NCI-H82 treated with DMSO at 0.1 percent for 48 hours (cell line): ENCODE measurements at regions not wholly inside any gene's neighbourhood (a gene's known extent, or its start where the extent isn't known, plus 50 kb on each side); places are given as distances from the start of the nearest gene placed in this dataset.
"Not testable (repeated sequence)": the region's sequence is repeated elsewhere in the genome, so short reads cannot be mapped to it uniquely, and the experiment has no call there.

Source experiments
- DNase-seq: peaks from one replicate; lab custom pipeline; 2025; ENCODE audit not compliant: unreplicated experiment; lab: John Stamatoyannopoulos, UW

DNA sequence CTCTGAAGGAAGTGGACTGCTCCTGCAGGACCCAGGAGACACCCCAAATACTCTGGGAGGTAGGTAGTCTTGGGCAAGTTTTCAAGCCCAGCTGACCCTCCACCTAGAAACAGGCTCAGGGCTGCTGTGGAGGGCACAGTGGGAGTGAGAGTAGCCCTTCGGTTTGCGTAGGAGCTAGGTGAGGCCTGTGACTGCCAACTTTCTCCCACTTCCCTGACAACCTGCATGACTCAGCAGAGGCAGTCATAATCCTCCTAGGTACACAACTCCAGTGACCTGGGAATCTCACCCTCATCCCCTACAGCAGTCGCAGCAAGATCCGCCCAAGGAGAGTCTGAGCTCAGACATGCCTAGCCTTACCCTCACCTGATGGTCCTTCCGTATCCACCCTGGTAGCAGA lies 439.1 kb downstream of the CNTNAP4 start:
- DNase-seq, result not testable (repeated sequence)

DNA sequence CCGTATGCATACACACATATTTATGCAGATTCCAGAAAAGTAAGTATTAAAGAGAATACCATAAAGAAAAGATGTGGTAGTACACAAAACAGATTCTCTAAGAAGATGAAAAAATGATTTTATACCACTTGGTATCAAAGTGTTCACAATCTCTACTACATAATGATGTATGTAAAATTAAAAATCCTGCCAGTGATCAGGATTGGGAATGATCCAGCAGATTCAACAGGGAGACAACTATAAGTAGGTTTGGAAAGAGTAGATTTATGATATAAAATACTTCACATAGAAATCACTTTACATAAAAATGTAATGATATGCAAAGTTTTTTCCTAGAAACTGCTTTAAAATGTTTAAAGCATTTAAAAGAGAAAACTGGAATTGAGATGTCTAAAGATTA lies 447.0 kb downstream of the CNTNAP4 start:
- DNase-seq, result no peak

DNA sequence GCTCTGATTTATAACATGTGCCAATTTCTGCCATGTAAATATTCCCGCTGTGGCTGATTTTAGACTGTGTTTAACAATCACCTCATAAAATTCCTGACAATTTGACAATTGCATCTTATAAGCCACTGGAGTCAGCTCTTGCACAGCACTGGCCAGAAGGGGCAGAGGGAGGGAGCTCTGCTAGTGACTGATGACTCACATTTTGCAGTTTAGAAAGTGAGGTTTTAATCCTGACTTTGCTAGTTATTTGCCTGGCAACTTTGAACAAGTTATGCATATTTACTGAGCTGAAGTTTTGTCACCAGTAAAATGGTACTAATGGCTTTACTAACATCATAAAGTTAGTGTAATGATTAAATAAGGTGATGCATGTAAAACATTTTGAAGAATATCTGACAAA lies 452.3 kb downstream of the CNTNAP4 start:
- no peak for DNase-seq

DNA sequence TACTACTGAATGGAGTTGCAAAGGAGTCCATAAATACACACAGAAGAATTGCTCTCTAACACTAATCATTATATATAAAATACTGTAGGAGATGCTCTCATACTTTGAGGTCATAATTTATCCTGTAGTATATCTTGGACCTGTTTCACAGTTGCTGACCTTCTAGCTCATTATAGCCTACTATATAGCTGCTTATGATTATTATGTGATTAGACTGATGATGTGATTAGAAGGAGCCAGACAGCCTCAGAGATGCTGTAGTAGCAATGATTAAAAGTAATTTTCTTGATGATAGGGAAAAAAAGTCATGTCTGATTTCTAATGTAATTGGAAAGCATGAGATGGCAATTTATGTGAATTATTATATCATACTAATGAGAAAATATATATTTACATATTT lies 455.7 kb downstream of the CNTNAP4 start:
- DNase-seq, result no peak

DNA sequence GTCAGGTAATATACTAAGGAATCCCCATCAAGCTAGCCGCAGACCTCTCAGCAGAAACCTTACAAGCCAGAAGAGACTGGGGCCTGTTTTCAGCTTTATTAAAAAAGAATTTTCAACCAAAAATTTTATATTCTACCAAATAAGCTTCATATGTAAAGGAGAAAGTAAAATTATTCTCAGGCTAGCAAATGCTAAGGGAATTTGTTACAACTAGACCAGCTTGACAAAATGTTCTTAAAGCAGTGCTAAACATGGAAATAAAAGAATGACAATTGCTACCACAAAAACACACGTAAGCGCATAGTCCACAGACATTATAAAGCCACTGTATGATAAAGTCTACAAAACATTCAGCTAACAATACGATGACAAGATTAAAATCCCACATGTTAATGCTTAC lies 449.4 kb upstream of the MON1B start:
- DNase-seq, result no peak

DNA sequence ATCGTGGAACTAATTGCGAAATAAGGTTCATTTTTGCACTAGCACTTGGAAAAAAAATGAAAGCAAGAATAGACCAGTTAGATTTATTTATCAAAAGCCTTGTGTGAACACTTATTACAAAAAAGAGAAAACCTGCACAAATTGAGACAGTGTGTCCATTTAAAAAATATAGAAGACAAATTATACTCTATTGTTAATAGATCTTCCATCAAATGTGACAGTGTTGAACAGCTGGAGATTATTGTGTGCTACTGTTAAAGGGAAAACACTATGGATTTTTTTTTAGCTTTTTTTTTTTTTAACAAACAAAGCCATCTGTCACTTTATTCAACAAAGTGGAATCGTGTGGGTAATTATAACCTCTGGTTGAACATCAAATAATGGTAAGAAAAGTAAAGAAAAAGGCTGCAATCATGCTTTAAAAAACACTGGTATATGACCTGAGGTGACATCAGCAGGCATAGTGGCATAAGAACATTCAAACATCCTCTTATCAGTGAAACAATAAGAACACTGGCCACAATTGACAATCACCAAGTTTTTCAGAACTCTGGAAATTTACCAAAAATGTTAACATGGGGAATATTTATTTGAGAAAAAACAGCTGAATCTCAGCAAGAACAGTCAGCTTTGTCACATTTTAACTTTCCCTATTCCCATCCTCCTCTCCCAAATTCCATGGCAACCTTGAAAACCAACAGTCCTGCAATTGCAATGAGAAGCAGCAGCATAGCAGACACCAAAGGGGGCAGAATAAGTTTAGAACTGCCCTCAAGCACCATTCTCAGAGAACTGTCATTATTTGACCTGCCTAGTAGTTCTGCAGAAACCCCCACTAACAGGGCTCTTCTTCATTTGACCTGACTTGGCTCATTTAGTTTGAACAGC lies 442.3 kb upstream of the MON1B start:
- no peak for DNase-seq

DNA sequence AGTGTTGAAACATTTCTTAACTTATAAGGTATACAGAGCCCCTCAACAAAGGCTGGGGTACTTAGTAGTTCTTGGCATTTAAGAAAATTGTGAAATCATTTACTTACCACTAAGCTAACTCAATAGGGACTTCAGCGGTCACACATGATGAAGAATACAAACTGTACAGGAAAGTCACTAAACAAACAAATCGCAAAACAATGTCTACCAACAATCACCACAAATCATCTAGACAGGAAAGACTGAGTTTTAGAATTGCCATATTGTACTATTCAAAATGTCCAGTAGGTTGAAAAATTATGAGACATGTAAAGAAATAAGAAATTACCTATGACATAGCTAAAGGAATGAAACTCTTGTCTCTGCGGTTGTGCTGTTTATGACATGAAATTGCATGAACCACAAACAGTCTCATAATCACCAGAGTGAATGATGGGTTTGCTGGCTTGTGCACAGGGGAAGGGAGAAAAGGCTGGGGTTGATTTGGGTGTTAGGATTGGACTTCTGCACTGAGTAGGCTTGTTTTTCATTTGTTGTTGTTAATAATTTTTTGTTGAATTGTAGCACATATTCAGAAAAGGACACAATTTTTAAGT lies 441.1 kb upstream of the MON1B start:
- no peak for DNase-seq

DNA sequence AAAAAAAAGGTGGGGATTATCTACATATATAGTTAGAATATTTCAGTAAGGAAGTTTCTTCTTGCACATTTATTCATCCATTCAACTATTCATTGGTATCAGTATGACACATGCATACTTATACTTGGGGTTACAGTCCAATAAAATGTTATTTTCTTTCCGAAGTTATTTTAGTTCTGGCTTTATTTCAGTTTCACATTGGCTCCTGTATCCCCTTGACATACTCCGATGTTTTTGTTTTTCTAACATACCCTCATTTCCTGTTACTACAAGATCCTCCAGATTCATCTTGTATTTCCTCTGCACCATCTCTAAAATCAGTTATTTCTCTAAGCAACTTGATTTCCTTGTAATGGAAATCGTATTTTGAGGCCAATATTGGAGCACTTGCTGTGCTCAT lies 435.5 kb upstream of the MON1B start:
- DNase-seq, result no peak

DNA sequence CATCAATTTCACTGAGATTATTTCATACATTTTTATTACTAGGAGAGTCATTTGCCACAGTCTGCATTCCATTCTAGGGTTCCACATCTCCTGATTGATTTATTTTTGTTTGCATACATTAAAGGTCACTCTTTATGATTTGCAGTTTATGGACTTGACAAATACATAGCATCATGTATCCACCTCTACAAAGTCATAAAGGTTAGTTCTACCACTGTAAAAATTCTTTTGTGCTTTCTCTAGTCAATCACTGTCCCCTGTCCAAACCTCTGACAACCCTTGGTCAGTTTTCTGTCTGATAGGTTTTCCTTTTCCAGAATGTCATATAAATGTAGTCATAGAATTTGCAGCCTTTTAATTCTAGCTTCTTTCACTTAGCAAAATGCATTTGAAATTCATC lies 434.6 kb upstream of the MON1B start:
- DNase-seq, result no peak

DNA sequence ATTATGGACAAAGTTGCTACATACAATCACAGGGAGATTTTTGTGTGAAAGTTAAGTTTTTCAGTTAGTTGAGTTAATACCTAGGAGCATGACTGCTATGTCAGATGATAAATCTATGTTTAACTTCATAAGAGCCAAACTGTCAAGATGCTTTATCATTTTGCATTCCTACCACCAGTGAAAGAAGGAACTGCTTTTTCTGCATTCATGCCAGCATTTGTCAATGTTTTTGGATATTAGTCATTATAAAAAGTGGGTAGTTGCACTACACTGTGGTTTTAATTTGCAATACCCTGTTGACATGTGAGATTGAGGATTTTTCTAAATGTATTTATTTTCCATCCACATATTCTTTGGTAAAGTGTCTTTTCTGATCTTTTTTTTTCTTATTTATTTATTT lies 434.0 kb upstream of the MON1B start:
- no peak for DNase-seq

DNA sequence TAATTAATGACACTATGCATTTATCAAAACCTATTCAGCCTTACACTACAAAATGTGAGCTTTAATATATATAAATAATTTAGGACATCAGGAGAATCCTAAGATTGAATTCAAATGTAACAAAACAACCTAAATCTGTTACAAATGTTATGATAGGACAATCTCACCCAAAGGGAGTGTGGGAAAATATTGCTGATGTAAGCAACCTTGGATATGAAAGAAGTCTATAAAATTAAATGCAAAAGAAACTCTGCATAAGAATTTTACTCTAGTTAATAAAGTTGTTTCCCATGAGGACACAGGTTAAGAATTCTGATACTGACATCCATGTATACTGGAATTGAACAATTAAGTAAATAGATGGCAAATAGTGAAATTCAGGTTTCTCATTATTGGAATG lies 424.5 kb upstream of the MON1B start:
- DNase-seq, result no peak

DNA sequence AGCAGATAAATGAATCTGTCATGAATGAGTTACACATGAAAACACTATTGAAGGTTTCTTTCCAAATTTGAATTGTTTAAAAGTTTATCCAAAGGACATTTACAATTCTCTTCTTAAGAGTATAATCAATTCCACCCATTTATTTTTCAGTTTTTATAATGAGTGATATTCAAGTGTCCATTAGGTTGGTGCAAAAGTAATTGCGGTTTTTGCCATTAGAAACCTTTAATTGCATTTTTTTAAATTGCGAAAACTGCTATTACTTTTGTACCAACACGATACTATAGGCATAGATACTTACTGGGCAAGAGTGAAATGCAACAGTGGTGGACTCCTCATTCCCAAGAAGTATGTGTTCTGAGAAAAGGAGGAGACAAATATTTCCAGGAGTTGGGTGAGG lies 422.7 kb upstream of the MON1B start:
- DNase-seq, result no peak

DNA sequence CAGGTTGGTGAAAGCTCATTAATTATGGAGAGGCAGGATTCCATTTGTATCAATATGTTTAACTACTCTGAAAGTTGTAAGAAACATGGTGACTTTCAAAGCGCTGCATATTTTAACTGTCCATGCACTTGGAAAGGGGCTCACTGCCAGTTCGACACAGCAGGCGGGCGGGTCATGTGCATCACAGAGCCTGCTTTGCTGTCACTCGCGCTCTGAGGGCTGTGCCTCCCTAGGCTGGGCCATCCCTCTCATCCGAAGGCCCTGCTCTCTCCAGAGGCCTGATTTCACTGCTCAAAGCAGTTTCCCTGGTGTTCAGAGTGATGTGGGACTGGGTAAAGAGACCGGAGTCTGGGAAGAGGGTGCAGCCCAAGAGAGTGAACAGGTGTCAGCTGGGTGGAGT lies 422.0 kb upstream of the MON1B start:
- no peak for DNase-seq

DNA sequence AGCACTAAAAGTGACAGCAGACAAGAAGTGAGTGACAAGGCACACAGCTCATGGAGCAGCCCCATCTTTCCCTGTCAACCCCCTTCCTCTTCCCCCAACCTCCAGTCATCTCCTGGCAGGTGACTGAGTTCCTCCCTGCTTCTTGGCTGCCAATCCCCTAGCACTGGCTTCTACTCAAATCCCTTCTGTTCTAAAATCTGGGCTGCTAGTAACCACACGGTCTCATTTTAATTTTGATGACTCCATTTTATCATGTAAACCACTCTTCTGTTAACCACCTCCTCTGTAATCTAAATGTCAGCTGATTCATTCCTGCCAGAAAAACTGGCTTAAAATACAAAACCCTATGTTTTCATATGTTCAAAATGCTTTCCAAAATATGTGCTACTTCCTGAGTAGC lies 419.8 kb upstream of the MON1B start:
- DNase-seq, result no peak

DNA sequence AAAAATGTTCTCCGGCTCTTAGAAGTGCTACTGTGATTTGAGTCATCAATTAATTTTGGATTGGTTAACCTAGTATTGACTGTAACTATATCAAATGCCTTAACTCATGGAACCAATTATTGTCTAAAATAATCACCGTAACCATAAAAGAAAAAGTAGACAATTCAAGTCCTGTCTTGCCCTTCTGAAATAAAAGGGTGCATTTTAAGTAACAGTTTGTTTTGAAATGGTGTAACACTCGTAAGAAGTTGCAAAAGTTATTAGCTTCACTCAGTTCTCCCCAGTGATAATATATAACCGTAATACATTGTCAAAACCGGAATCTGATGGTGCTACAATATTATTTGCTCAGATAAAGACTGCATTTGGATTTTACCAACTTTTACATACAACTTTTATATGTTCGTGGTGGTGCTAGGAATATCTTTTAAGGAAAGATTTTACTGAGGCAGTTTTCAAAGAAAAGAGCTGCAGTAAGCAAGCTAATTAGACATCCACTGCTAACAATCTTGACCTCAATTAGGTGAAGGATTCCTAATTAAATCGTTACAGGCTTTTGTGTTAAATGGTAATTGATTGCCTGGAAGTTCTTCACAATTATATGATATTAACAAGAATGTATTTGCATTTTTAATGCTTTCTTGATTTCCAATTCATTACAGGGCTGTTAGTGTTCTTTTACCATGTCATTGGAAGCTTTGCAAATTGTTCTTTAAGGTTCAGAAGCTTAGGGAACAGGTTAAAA lies 413.1 kb upstream of the MON1B start:
- DNase-seq, result no peak

DNA sequence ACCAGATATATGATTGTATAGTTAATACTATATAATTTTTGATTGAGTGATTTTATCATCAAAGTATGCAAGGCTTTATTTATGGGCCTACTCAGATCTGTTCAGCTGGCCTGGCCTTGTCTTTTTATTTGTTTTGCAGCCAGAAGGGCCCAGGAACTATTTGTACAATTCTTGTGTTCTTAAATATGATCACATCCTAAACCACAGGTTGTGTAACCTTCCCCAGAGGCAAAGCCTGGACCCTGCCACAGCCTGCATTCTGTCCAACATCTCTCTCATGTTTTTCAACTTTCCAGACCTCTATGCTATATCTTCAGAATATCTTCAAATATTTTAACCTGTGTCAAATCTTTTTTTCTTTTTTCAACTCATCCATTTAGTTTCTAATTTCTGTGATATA lies 410.4 kb upstream of the MON1B start:
- DNase-seq, result no peak

DNA sequence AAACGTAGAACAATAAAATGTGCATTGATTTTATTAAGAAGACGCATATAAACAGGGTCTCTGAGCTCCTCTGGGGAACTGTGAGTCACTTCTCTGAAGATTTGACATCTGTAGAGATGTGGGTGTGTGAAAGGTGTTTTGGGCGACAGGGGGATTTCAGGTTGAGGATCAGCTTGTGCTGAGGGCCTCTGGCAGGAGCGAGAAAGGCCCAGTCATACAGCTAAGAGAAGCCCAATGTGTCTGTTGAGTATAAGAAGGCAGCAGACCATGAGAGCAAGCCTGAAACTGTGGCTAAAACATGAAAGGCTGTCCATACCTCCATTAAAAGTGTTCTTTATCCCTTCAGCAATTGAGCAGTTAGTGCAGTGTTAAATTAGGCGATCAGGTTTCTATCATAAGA lies 406.5 kb upstream of the MON1B start:
- DNase-seq, result no peak

DNA sequence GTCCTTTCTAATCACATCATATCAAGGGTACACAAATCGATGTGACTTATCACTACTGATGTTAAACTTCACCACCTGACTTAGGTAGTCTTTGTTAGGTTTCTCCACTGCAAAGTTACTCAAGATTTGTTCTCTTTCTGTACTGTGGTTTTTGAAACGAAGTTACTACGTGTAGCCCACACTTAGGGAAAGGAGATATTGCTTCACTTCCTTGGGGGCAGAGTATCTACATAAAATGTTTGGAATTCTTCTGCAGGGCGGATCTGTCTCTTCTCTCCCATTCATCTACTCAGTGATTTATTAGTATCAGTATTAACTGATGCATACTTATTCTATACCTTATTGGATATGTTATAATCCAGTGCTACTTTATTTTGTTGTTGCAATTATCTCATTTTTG lies 403.6 kb upstream of the MON1B start:
- DNase-seq, result no peak

DNA sequence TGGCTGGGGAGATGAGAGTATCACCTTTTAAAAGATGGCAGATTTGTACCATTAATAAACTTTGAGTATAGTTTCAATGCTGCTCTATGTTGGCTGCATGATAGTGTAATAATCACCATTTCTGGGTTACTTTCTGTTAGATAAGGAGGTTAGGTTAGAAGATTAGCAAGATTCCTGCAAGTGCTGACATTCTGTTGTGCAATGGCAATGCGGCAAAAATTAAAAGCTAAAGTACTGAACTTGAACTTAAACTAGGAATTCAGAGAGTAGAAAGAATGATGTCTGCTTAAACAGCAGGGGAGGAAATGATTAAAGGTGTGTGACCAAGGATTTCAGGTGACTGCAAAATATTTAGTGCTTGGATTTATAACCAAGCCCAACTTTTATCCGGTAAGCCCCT lies 399.8 kb upstream of the MON1B start:
- no peak for DNase-seq

DNA sequence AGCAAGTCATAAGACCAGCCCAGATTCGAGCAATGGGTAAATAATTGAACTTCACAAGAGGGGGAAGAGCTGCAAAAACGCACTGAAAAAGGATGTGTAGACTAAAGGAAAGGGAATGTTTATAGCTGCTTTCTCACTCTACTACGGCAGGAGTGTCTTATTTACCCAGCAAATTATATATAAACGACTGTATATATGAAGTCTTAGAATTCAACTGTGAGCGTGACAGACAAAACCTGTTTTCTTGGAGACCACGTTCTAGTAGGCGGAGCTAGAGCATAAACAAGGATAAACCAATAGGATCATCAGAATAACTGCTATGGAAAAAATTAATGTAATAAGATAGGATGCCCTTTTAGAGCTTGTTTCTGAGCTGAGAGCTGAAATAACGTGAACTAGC lies 394.6 kb upstream of the MON1B start:
- DNase-seq, result no peak

DNA sequence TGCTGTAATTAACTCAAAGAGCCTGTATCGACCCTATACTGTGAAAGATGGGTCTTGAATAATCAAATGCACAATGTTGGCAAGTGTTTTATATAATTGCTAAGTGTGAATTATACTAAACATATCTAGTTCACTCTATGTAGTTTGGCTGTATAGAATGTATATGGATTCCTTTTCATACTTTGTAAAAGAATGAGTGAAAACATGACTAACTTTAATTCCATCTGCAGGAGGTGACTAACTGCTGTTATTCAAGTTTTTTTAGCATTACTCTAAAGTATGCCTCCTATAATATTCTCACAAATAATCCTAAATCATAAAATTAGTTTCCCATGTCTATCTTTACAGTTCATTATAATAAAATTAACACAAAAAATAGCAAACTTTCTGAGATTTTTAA lies 394.0 kb upstream of the MON1B start:
- no peak for DNase-seq

DNA sequence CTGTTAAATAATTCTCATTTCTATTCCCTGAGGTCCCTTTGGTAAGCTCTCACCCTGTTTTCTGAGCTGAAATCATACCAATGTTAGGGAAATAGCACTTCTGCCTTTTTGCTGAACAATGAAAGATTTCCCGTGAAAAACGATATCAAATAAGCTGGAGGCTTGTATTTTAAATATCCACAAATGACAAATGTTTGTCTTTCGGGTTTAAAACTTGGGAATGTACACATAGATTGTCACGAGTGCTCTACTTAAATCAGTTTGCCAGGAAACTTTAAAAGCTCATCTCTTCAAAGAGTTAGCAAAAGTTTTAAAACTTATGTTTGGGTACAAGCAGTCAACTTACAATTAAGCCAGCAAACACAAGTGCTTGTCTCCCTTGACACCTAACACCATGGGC lies 393.5 kb upstream of the MON1B start:
- DNase-seq, result no peak
